WI38 (cell line): ENCODE measurements at regions not wholly inside any gene's neighbourhood (a gene's known extent, or its start where the extent isn't known, plus 50 kb on each side); places are given as distances from the start of the nearest gene placed in this dataset.

Source experiments
- H3K4me3 ChIP-seq: 2 replicates; pipeline ENCODE4 v1.5.1; 2011; ENCODE audit warnings: low read depth, mild to moderate bottlenecking, control low read depth, low read length
- CTCF ChIP-seq: IDR thresholded peaks from 2 replicates; pipeline ENCODE4 v1.5.1; 2012; ENCODE audit warnings: low read depth, mild to moderate bottlenecking, control low read depth, low read length

GRCh38 chr7:131109759-131110296, 217.8 kb upstream of the MKLN1 start:
- peak overlapping the region; percentile 85 for H3K4me3 ChIP-seq
- no peak for TF ChIP-seq CTCF

GRCh38 chr7:131110297-131111080, 217.2 kb upstream of the MKLN1 start:
- TF ChIP-seq CTCF = no peak

GRCh38 chr7:131111081-131111576, 216.5 kb upstream of the MKLN1 start:
- TF ChIP-seq CTCF = no peak
- peak overlapping the region; percentile 85 for H3K4me3 ChIP-seq

More at GRCh38 chr7:131110297-131111080, 217.2 kb upstream of the MKLN1 start:
- peak overlapping the region; percentile 85 for H3K4me3 ChIP-seq

- H3K4me3 ChIP-seq = peak overlapping the region; percentile 85
- no peak for TF ChIP-seq CTCF
Observed at GRCh38 chr7:131111792-131112191, 215.9 kb upstream of the MKLN1 start.

- H3K4me3 ChIP-seq = no peak overlapping the region
- no peak for TF ChIP-seq CTCF
Observed at GRCh38 chr7:131112431-131112830, 215.2 kb upstream of the MKLN1 start.

- H3K4me3 ChIP-seq = no peak overlapping the region
- TF ChIP-seq CTCF = no peak
Observed at GRCh38 chr7:131115340-131115739, 212.3 kb upstream of the MKLN1 start.

- no peak for TF ChIP-seq CTCF
- H3K4me3 ChIP-seq = no peak overlapping the region
Observed at GRCh38 chr7:131117439-131117838, 210.2 kb upstream of the MKLN1 start.
